ENCODE measurements at regions not wholly inside any gene's neighbourhood (a gene's known extent, or its start where the extent isn't known, plus 50 kb on each side); places are given as distances from the start of the nearest gene placed in this dataset.

- TF ChIP-seq TAF1 (IDR thresholded peaks at IDR 0.05; ENCODE audit: low read depth, low read length) (no peak), POLR2A (IDR thresholded peaks at IDR 0.05; ENCODE audit: low read depth, low read length) (no peak)
Measured at GRCh38 chr3:152941859-152942258, 106.9 kb downstream of the P2RY1 start.

Measured in GM12891 (cell line).